NCI-H2081 treated with DMSO at 0.1 percent for 48 hours (cell line): ENCODE measurements at regions not wholly inside any gene's neighbourhood (a gene's known extent, or its start where the extent isn't known, plus 50 kb on each side); places are given as distances from the start of the nearest gene placed in this dataset.

Experiments
- DNase-seq: peaks from one replicate; lab custom pipeline; 2025; lab: John Stamatoyannopoulos, UW

DNA sequence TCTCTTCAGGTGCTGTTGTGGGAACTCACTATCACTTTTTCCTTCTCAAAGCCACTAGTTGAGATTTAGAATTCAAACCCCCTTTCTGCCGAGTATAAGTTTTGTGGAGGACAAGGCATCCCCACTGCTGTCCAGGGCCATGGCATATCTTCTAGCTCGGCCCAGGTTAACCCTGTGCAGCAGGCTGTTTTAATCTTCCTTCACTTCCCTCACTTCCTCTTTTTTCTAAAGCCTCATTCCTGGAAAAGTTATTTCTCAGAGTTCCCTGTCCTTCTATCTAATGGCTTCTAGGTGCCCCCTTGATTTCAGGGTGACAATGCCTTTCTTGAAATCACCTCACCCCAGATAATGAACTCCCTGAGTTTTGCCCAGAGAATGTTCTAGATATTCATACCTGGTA lies 222.3 kb downstream of the SNX10 start:
- no peak for DNase-seq

DNA sequence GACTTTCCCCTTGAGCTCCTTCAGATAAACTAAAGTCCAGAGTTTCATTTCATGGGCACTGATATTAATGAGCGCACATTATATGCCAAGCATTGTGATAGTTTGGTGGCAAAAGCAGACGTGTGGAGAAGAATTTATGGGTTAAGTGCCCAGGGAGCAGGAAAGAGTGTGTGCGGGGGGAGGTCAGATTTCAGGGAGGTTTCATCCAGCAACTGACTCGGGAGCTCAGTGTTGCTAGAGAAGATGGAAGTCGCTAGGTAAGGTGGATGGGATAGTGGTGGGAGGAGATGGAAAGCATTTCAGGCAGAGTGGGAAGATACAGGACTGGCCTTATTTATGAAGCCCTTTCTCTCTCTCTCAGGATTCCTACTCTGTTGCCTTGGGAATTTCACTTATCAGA lies 223.0 kb downstream of the SNX10 start:
- DNase-seq, result no peak

DNA sequence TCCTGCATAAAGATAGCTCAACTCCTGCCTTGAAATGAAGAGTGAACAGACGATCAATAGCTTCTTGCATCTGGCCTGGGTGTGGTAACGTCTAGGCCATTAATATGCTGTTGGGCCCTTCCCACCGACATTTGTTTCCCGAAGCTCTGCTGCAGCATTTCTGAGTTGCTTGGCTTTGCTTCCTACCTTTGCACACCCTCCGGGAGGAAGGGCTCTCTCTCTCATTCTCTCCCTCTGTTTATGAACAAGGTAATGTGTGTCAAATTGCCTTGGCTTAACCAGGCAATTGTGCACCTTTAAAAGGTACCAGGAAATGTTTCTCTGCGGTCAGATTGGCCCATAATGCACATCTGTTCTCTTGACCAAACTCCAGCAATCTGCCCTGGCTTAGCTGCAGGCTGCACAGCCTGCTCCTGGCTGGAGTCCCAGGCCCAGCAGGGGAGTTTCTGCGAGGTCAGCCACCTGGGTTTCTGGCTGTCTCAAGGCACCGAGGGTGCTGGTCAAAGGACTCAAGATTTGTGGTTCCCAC lies 223.7 kb downstream of the SNX10 start:
- DNase-seq, result peak; percentile 80

DNA sequence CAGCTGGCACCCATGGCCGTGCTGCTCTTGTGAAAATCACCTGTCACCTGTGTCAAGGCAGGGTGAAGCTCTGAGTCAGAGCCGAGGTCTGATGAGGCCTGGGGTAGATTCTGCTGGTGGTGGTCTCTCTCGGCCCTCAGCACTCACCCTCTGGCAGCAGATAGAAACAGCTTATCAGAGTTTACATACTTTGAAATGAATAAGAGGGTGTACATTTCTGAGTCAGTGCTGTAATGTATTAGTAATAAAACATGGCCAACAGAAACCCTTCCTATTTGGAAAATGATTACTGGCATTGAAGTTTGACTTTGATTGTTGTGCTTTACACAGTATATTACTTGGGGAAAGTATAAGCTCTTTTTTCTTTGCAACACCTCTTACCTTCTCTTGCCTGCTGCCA lies 228.8 kb downstream of the SNX10 start:
- DNase-seq, result no peak

DNA sequence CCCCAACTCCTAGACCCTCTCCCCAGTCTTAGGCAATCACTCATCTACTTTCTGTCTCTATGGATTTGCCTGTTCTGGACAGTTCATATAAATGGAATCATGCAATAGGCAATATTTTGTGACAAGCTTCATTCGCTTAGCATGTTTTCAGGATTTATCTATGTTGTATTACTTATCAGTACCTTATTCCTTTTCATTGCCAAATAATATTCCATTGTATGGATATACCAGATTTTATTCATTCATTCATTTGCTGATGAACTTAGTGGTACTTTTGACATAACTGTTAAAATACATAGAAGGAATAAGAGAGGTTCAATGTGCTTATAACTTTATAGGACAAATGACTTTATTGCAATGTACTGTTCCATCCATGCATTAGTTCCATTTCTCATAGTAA lies 231.0 kb downstream of the SNX10 start:
- DNase-seq, result no peak

DNA sequence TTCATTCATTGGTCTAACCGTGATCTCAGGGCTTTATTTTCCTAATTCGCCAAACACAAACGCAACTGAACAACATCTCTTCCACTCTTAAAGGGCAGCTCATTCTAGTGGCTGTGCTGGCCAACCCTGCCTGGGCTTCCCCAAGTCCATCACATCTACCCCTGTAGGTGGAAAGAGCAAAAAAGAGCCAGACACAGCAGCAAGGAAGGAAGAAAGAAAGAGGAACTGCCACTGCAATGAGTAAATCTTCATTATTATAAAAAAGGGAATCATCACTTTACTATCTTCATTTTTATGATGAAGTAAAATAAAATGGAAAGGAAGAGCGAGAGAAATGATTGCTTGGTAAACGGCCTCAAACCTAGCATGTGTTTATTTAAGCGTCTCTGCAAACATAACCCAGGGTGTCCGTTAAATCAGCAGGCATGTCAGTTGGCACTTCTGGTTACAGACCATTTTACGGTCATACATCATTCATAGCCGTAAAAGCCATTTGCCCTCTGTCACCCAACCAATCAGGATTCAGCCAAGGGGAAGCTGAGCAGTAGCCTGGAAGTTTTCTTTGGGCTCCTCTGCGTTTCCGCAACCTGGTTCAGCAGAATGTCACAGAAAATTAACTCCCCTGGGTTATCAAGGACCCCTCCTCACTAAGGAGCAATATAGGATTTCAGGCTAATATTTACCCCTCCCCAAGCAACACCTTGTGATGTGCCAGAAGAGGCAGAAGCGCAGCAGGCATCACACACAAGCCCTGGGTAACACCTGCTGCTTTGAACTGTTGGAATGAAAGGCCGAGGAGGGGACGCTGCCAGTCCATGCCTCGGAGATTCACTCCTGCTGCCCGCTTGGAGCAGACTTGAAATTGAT lies 234.0 kb downstream of the SNX10 start:
- DNase-seq, result peak; percentile 78

DNA sequence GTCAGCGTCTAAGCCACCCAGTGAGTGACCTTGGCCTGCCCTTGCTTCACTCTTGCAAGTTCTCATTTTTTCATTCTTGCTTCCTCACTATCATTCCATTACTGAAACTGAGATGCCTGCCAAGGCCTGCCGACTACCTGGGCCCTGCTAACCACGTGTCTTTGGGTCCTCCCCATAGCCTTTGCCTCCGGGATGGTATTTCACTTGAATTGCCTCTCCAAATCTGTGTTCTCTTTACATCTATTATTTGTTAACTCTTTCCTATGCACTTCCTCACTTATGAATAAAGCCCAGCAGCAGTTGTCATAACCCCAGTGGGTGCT lies 234.6 kb downstream of the SNX10 start:
- no peak for DNase-seq

DNA sequence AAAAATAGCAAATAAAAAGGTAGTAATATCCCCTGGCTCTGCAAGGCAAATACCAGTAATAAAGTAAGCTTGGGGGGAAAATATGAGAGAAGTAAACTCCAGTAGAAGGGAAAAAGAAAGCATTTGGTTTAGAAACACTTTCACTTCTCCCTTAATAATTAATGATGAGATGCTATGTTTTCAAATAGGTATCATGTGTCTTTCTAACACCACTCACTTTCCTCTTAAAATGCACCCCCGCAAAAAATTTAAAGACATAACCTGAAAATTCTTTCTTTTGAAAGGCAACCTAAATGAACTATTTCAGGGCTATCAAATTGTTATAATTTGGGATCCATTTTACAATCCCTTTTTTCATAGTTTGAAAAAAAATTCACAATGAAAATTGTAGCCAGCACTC lies 240.3 kb downstream of the SNX10 start:
- DNase-seq, result no peak

DNA sequence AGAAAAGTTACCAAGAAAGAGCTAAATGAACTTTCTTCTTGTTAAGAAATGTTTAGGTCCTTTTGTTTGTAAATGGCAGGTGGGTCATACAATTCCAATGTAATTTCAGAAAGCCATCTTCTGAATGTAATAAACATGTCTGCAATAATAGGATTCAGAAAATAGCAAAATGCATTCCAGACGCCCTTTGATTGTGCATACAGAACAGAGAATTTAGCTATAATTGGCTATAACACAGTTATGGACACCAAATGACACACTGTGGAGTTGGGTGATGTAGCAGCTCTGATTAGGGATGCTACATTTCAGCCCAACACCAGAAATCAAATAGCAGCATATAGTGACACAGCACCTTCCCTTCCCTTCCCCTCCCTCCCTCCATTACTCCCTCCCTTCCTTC lies 240.8 kb downstream of the SNX10 start:
- DNase-seq, result no peak

DNA sequence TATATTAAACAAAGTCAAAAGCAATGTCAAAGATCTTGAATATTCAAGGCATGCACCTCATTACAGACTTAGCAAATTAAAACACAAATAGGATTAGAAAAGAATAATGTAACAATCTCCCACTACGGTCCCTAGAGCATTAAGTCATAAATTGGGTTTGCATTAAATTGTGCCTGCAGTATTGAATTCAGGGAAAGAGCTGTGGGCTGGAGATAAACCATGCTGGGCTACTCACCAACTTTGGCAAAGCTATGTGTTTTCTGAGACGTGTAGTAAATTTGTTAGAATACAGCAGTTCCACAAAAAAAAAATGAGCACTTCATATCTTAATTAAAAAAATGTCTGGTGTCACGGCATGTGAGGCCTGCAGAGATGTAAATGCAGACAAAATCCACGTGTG lies 241.6 kb downstream of the SNX10 start:
- DNase-seq, result no peak

DNA sequence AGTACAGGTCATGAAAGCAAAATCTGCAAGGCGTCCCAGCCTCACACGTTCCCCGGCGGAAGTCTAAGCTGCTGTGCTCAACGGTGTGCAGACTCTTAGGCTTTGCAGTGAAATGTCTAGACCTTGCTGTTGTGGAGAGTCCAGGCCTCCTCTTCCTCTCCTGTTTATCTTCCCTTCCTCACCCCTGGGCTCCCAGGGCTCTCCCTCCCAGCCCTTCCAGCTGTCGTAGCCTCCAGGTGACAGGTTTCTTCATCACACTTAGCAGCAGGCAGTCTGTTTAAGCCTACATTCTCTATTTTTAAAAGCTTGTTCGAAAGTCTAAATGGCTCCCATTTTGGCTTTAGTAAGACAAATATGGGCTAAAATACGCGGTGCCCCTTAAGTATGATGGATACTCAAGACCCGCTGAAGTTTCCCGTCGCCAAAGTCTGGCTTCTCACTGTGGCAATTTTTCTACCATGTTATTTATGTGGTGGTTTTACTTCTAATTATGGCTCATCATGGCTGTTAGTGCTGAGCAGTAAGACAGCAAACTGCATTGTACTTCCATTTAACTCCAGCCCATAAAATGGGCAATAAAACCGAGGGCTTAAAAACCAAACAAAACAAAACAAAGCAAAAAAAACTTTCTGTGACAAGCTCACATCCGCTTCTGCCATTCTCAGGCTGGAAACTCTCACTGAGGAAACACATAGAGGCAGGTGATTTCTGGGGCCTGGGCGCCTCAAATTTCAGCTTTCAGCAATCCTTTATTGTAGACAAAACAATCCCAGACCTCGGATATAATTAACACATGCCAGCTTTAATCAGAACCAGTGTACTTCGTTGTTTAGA lies 243.2 kb downstream of the SNX10 start:
- DNase-seq, result peak; percentile 97

DNA sequence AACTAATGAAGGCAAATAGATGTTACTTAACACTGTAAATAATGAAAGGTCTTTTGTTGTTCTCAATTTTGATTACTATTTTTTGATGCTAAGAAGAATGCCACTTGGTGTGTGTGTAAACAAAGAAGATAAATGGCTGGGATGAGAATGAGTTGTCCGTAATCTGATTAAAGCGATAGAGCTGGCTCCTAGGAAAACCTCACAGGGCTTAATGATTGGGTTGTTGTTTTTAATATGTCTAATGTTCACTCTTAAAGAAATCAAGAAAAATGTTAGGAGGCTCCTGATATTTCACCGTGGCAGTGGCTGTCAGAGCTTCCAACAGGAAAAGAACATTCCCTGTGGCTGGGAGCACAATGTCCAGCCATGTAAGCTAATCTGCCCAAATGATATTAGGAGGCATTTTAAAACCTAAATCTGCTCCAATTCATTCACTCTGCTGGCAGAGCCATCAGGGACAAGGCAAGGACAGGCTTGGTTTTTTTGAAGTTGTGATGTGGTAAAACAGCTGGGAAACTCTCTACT lies 243.9 kb downstream of the SNX10 start:
- no peak for DNase-seq

DNA sequence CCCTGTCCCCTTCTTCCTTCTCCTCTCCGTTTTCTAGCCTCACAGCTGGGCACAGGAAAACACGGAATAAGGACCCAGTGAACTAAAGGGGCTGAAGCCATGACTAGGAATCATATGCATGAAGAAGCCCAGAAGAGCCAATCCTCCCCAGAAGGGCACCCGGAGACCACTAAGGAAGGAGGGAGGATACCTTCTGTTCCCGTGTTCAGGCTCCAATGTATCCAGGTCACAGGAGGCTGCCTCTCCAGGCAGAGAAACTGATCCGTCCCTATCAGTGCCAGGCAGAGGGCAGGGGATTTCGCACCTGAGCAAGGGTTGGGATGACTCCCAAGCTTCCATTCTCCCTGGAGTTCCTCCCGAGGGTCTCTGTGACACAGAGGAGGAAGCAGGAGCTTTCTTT lies 246.6 kb downstream of the SNX10 start:
- no peak for DNase-seq

DNA sequence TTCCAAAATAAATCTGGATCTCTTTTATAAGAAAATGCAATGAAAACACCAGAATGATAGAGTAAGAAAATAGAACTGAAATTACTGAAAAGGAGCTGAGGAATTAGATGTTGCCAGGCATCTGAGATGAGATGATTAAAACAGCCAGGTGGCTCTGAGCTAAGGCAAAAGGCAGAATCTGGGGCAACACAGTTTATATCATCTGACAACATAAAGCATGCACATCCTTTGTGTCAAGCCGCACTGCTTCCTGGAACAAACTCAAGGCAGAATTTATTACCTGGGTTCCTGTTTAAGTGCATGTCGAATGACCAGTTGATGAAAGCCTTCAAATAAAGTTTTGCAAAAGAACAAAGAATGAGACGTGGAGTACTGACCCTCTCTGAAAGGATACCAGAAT lies 247.0 kb downstream of the SNX10 start:
- peak; percentile 7 for DNase-seq

DNA sequence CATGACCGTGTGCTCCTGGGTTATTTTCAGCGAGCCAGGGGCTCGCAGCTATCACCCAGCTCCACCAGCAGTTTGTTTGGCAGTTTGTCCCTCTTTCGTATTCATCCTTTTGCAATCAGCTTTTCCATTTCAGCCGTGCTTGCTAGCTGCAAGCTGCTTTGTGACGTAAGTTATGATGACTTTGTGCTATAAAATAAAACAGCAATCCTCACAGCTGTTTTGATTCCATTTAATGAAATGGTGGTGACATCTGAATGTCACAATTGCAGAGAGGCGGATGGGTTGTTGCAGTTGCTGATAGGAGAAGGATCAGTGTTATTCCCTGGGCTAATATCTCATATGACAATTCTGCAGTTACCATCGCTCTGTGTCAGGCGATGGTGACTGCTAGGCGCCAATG lies 251.7 kb downstream of the SNX10 start:
- no peak for DNase-seq

DNA sequence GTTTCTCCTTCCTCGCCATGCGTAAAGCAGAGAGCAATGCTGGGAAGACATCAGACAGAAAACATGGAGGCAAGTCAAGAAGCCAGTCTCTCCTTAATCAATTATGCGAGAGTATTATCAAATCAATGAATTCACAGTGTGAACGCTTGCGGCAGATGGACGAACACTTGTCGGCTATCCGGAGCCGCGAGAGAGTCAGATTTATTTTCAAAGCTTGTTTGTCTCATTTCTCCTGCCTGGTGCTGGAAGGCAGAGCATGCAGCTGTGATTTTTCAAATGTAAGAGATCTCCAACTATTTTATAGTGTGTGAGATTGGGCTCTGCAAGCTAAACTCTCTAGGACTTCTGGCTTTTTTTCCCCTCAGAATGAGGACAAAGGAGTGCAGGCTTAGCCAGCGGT lies 252.3 kb downstream of the SNX10 start:
- no peak for DNase-seq

DNA sequence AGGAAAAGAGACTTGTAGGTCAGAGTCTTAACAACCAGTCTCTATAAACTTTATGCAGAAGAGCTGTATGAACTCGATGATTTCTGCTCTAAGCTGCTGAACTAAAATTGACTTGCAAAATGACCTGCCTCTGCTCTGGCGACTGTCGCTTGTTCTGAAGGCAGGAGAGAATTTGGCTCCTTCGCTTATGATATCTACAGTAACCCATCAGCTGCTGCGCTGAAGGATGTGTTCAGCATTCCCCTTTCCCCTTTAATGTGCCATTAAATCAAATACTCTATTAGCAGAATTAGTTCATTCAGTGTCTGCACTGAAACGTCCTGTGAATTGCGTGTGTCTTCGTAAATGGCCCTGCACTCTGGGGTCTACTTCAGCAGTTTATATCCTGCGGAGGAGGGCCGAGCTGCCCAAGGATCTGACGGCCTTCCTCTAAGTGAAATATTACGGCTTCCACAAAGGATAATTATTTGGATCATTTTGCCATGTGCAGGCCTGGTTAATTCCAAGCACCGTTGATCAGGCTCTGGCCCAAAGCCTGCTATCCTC lies 254.9 kb downstream of the SNX10 start:
- no peak for DNase-seq

DNA sequence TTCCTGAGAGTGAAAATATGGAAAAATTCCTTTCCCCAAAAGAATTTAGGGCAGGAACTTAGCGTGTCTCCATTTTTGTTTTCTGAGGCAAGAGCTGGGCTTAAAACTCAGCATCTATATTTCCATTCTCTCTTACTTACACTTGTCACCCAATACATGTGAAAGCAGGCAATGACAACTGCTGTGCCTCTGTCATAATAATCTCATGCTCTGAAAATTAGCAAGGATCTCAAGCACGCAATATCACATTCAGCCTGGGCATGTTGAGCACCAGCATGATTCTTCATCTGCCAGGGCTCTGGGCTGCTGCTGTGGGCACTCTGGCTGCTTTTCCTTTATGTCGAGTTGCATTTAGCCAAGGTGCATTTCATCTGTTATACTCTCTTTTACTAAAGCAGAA lies 255.5 kb downstream of the SNX10 start:
- DNase-seq, result no peak

DNA sequence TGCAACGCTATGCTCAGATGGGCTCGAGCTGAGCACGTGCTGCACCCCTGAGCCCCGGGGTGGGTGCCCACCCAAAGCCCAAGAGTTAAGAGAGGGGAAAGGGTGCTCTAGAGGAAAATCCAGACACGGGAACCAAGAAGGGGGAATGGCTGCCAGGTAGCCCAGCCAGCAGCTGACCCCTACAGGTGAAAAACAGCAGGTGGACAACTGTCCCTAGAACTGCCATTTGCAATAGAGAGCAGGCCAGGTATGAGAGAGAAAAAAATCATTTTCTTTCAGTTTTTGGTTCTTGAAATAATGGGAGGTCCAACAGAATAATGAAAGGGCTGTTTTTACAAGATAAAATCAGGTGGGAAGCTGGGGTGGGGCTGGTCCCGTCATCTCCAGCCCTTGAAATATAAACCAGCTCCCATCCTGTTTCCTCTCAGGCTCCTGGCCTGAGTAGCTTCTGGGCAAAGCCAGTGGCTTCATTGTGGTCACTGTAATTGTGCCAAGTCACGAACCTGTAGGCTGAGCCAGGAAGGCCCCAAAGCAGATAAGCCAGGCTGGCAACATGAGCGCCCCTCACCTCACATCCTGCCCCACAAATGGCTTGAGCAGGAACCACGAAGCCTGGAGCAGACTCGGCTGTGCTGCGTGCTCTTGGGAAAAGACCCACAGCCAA lies 257.8 kb downstream of the SNX10 start:
- no peak for DNase-seq

DNA sequence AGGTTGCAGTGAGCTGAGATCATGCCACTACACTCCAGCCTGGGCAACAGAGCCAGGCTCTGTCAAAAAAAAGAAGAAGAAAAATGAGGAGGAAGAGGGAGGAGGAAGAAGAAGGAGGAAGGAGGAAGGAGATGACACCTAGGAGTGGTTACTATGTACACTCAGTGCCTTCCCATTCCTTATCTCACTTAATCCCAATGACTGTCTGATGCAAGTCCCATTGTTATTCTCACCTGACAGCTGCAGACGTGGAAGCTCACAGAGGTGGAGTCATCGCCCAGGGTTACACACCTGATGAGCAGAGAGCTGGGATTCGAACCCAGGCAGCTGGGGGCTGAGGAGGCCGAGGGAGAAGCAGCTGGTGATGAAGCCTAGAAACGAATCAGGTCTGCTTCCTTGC lies 258.8 kb downstream of the SNX10 start:
- no peak for DNase-seq

DNA sequence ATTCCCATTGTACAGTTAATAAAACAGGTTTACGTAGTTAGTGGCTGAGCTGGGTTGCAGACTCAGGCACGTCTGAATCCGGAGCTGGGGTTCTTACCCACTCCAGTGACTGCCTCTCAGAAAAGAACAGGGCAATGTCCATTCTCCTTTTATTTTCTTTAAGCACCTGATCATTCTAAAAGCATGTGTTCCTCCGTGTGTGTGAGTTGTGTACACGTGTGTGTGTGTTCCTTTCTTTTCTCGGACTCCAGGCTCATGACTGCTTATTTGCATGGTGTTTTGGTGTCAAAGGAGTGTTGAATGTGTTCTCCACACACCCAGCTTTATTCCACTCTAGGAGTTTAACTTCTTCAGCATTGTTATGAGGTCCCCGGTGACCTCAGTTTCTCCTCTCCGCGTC lies 260.1 kb downstream of the SNX10 start:
- no peak for DNase-seq

DNA sequence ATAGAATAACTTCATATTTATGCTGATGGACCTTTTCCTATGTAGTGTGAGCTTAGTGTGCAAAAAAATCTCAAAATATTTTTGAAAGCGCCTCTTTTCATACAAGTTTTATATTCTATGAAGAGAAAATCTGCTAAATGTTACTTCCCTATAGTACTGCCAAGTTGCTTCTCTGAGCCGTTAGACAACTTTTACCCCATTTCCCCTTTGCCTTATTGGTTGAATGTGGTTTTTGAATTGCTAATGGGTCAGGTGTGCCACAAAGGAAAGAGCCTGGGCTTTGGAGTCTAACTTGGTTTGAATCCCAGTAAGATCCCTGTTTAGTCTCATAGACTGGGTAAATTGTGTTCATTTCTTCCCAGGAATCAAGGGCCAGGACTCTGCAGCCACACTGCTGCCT lies 261.5 kb downstream of the SNX10 start:
- no peak for DNase-seq
